HG03520 (cell line): ENCODE measurements at regions not wholly inside any gene's neighbourhood (a gene's known extent, or its start where the extent isn't known, plus 50 kb on each side); places are given as distances from the start of the nearest gene placed in this dataset.

Experiments
- ATAC-seq: cut with Tn5 transposase; IDR thresholded peaks from one replicate; pipeline ENCODE4 v1.9.1; 2021; ENCODE audit warnings: mild to moderate bottlenecking, moderate library complexity; ENCODE audit not compliant: unreplicated experiment

- ATAC-seq, result no peak
These were observed 541.6 kb upstream of the FZD8 start for GRCh38 chr10:36183726-36184125.

DNA sequence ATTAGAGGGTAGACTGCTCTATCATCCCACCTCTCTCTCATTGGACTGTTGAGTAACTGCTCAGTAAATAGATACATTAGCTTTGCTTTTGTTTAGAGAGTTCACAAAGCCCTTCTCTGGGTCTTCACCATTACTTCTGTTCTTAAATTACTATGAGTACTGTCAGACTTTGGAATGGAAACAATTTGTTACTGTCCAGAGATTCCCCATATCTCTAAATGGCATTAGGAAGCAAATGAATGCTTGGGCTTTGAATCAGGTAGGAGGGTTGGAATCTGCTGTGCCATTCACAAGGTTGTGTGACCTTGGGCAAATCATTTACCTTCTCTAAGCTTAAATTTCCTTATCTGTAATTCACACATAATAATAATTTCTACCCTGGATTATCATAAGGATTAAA, 541.0 kb upstream of the FZD8 start:
- ATAC-seq, result no peak

DNA sequence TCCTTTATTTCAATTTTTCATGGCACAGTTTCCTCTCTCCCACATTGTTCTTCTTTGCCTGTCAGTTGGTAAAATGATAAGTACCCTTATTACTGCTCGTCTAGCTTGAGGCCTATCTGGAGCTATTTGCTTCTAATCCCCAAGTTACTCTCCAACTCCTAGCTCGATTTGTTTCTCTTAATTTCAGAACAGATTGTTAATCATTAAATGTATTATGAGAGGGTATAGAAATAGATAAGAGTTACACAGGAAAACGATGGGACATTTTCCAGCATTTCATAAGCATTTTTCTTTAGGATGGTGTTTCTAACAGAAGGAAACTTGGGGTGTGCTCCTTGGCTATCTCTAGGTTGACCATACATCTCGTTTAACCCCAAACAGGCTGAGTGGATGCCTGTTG, 540.5 kb upstream of the FZD8 start:
- no peak for ATAC-seq

DNA sequence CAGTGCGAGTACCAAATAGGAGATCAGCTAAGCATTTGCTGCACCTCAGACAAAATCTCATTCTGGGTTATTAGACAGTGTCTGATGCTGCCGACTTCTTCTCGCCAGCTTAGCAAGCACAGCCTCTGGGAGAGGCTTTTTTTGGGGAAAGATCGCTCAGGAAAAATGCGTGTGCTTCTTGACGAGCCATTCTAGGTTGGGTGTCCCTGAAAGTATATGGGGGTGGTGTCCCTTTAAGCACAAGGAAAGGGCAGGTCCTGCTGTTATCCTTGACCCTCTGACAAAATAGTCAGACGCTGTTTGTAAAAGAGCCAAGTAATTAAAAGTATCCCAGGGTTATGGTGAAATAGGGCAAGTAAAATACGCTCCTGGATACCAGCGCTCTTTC, 540.1 kb upstream of the FZD8 start:
- ATAC-seq, result no peak

DNA sequence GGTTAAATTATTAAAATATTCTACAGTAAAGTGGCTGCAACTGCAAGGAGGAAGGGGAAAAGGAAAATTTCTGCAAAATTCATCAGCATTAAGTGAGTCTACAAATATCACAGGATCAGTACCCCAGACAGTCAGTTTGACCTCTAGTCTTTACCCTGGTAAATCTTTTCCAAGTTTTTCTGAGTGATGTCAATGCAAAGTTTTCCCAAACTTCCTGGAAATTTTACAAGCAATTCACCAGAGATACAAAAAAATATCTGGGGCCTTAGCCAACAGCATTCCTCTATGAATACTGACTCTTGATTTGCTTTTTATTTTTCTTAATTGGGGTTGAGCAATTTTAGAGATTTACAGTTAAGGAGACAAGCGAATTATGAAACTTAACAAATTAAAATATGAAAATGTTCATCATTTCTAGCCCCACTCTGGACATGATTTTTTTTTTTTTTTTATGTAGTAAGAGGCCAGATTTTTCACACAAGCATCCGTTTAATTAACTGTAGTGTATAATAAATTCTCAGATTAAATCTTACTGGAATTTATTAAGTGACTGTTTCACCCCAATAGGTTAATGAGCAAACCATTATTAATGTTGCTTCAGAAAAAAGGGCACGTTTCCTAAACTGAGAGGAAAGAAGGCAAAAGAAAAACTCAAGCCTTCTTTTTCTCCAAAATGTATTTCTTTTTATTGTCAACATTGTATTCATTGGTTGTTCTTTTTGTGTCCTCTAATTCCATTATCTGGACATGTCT, 539.5 kb upstream of the FZD8 start:
- ATAC-seq, result no peak

DNA sequence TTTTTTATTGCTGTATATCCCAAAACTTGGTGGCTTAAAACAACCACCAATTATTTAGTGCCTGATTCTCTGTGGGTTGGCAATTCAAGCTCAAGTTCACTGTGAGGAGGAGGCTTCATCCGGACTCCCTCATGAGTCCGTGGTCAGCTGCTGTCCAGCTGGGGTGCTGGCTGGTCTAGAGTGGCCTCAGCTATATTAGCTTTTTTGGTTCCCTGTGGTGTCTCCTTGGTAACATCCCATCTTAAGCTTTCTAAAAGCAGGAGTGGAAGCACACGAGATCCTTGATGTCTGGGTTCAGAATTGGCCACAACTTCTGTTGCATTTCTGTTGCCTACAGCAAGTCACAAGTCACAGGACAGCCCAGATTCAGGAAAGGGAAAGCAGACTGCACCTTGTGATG, 536.5 kb upstream of the FZD8 start:
- no peak for ATAC-seq

GRCh38 chr10:36177071-36177470, 535.0 kb upstream of the FZD8 start:
- no peak for ATAC-seq

- ATAC-seq, result no peak
These were observed 533.9 kb upstream of the FZD8 start for GRCh38 chr10:36175954-36176353.

DNA sequence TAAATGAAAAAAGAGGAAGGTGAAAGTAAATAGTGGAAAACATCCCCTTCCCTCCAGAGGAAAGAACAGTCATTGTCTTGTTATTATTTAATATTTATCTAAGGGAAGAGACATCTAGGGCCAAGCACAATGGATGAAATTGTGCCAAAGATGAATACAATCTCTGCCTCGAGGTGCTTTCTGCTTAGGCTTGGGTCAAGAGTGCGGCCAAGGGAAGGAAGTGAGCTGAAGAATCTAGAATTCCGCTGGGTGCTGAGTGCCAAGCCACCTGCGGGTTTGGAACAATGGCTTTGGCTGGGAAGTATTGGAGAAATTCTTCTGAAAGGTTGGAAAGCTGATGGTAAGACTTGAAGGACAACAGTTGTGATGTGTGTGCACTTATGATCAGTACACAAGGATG, 531.3 kb upstream of the FZD8 start:
- ATAC-seq, result no peak

DNA sequence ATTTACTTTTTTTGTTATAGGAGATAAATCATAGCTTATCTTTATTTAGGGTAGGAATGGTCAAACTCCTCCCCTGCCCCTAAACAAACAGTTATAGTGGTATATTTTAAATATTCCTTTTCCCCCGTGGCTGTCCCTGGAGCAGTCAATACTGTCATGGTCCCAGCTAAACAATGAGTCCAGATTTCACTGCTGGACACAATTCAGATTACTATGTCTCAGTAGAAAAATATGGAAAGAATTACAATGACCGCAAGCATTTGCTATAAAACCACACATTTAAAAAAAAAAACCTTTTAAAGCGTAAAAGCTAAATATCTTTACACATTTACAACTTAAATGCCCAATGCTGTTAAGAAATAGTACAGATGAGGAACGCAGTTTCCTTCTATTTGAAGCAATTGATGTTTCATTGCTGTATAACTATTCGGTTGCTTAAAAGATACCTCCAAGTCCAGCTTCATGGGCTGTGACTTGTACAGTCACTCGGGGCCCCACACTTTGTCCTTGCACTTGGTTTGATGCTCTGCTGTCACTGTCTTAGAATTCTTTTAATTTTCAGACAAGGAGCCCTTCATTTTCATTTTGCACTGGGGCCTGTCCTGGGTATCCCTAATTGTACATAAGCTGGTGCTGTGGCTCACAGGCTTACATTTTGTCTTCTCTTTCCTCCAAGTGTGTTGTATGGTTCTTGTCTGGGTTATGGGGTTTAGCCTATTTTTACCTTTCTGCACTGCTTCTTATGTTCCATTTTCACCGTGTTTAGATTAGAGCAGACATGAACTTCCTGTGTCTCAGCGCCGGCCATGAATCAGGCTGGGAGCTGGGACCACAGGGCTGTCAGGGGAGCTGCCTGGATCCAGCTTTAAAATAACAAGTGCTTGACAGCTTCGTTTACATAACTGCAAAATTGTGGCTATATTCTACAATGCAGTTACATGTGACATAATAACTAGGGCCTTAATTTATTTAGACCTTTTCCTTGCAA, 530.2 kb upstream of the FZD8 start:
- no peak for ATAC-seq

DNA sequence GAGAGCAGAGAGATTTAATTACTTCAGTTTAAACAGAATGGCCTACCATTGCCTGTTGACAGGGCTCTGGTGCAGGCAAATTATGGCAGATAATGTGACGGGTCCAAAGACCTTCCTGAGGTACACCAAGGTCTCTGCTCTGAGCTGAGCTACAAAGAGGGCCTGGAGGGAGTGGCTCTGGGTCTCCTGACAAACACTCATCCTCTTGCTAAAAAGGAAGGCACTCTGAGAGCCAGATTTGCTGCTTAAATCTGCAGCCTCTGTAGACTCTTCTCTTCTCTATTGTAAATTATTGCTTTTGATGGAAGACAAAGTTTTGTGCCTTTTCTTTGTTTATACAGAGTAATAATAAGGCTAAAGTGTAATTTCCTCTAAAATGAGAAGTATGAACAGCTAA, 529.5 kb upstream of the FZD8 start:
- ATAC-seq, result no peak

GRCh38 chr10:36170943-36171501, 528.9 kb upstream of the FZD8 start:
- no peak for ATAC-seq

GRCh38 chr10:36170142-36170719, 528.1 kb upstream of the FZD8 start:
- no peak for ATAC-seq

- no peak for ATAC-seq
These were observed 526.7 kb upstream of the FZD8 start for GRCh38 chr10:36168777-36169176.

GRCh38 chr10:36164556-36165504, 522.7 kb upstream of the FZD8 start:
- no peak for ATAC-seq

- no peak for ATAC-seq
These were observed 521.7 kb upstream of the FZD8 start for GRCh38 chr10:36163827-36164226.

GRCh38 chr10:36157486-36157885, 515.4 kb upstream of the FZD8 start:
- ATAC-seq, result no peak

DNA sequence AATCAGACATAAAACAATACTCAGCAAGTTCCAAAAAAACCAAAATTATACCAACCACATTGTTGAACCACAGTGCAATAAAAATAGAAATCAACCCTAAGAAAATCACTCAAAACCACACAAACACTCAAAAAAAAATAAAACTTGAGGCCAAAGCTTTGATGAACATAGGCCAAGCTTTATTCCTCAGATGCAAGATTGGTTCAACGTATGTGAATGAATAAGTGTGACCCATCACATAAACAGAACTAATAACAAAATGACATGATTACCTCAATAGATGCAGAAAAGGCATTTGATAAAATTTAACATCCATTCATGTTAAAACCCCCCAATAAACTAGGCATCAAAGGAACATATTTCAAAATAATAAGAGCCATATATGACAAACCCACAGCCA, 506.1 kb upstream of the FZD8 start:
- ATAC-seq, result no peak

DNA sequence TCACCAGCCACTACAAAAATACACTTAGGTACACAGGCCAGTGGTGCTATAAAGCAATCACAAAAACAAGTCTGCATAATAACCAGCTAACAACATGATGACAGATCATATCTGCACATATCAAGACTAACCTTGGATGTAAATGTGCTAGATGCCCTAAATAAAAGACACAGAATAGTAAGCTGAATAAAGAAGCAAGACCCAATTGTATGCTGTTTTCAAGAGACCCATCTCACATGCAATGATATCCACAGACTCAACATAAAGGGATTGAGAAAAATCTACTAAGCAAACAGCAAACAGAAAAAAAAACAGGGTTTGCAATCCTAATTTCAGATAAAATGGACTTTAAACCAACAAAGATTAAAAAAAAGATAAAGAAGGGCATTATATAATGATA, 505.4 kb upstream of the FZD8 start:
- ATAC-seq, result no peak

GRCh38 chr10:36141856-36142560, 499.9 kb upstream of the FZD8 start:
- ATAC-seq, result no peak
